K562 (cell line): ENCODE measurements at regions not wholly inside any gene's neighbourhood (a gene's known extent, or its start where the extent isn't known, plus 50 kb on each side); places are given as distances from the start of the nearest gene placed in this dataset.

Experiments
- ATAC-seq: fragments of 200-7000 bp; cut with Tn5 transposase; 3 replicates; pipeline ENCODE4 v1.9.1; 2020; ENCODE audit warnings: moderate library complexity
- BruUV-seq: library from RNA; stranded (reverse); fragments of 400-500 nt; replicated peaks from 2 replicates; lab custom pipeline; 2021; lab: Mats Ljungman, UMichigan
- CTCF ChIA-PET: fragments of 300-600 bp; formaldehyde crosslinking; extraction: SDS; loops from one replicate; lab custom pipeline; 2021; ENCODE audit warnings: low intra/inter-chr PET ratio; lab: Yijun Ruan, JAX
- POLR2A ChIA-PET: fragments of 300-600, 350-650 bp; sonication (Branson Sonifier 250); formaldehyde crosslinking; extraction: SDS; loops from one replicate; lab custom pipeline; 2021; ENCODE audit warnings: antibody characterized with exemption, inconsistent platforms; lab: Yijun Ruan, JAX
- DNase-seq, 4 experiments: peaks; one replicate each; pipeline versions ENCODE4 v3.0.0 to v3.0.0-alpha.2; 2011 to 2018; ENCODE audit warnings: low spot score in 3 of 4, mixed read lengths in 3 of 4; ENCODE audit errors: extremely low read depth in 1 of 4
- FAIRE-seq: peaks from 2 replicates; lab custom pipeline; 2011; peaks lifted over from hg19 to GRCh38; lab: Jason Lieb, UNC
- H2AFZ ChIP-seq: 2 replicates; pipeline ENCODE4 v1.6.0; 2011; ENCODE audit warnings: low read depth, low read length, control low read depth, inconsistent platforms
- H3K27ac ChIP-seq: fragments of 200-600 bp; 3 replicates; pipeline ENCODE4 v1.8.0; 2011; ENCODE audit warnings: low read depth, mild to moderate bottlenecking, control low read depth, inconsistent platforms, low read length, moderate library complexity, mixed read lengths; ENCODE audit errors: extremely low read depth
- H3K27me3 ChIP-seq, 2 experiments: fragments of 300-600 bp in 1 of 2; 2 replicates in 1 of 2; 3 replicates in 1 of 2; pipeline versions ENCODE4 v1.6.0 to v1.8.0; 2011; ENCODE audit warnings: inconsistent platforms in 2 of 2, low read length in 2 of 2, mild to moderate bottlenecking in 1 of 2, mixed read lengths in 1 of 2, moderate library complexity in 1 of 2; ENCODE audit not compliant: control insufficient read depth in 2 of 2, insufficient read depth in 2 of 2
- H3K36me3 ChIP-seq: fragments of 300-600 bp; 3 replicates; pipeline ENCODE4 v1.8.0; 2011; ENCODE audit warnings: mild to moderate bottlenecking, low read length, inconsistent platforms; ENCODE audit not compliant: control insufficient read depth, insufficient read depth
- H3K4me1 ChIP-seq, 2 experiments: fragments of 200-600 bp in 1 of 2; replicated peaks in 1 of 2; 2 replicates in 1 of 2; 3 replicates in 1 of 2; pipeline versions ENCODE4 v1.5.1 to v1.8.0; 2011; ENCODE audit warnings: inconsistent platforms in 2 of 2, low read length in 2 of 2, mild to moderate bottlenecking in 1 of 2, mixed read lengths in 1 of 2, moderate library complexity in 1 of 2; ENCODE audit not compliant: control insufficient read depth in 2 of 2, insufficient read depth in 2 of 2
- H3K4me2 ChIP-seq: 2 replicates; pipeline ENCODE4 v1.6.1; 2011; ENCODE audit warnings: low read length, control low read depth, inconsistent platforms, mixed read lengths; ENCODE audit not compliant: insufficient read depth
- H3K4me3 ChIP-seq: fragments of 200-600 bp; sonication (generic), shearing (Covaris generic); 2 replicates; pipeline ENCODE4 v1.5.1; 2016; ENCODE audit warnings: control low read depth, inconsistent platforms
- H3K79me2 ChIP-seq: fragments of 200-600 bp; 3 replicates; pipeline ENCODE4 v1.8.0; 2011; ENCODE audit warnings: low read length, inconsistent platforms; ENCODE audit not compliant: control insufficient read depth, insufficient read depth
- H3K9ac ChIP-seq, 2 experiments: 2 replicates each; pipeline versions ENCODE4 v1.6.0 to v1.6.1; 2011; ENCODE audit warnings: low read depth in 2 of 2, low read length in 2 of 2, control low read depth in 1 of 2, inconsistent platforms in 1 of 2, mild to moderate bottlenecking in 1 of 2, mixed read lengths in 1 of 2; ENCODE audit not compliant: insufficient read depth in 1 of 2
- H3K9me1 ChIP-seq: one replicate; pipeline ENCODE4 v1.6.0; 2011; ENCODE audit warnings: inconsistent platforms, mild to moderate bottlenecking, low read length, moderate library complexity; ENCODE audit not compliant: control insufficient read depth, insufficient read depth
- H3K9me3 ChIP-seq: replicated peaks from 2 replicates; pipeline ENCODE4 v1.5.1; 2011; ENCODE audit warnings: low read depth, low read length, inconsistent platforms; ENCODE audit not compliant: control insufficient read depth, insufficient read depth
- H4K20me1 ChIP-seq: replicated peaks from 2 replicates; pipeline ENCODE4 v1.6.1; 2011; ENCODE audit warnings: low read length, inconsistent platforms, mixed read lengths; ENCODE audit not compliant: control insufficient read depth, insufficient read depth
- CHD2 ChIP-seq: IDR thresholded peaks from 2 replicates; pipeline ENCODE4 v1.6.1; 2011; ENCODE audit warnings: low read depth, low read length
- CREBBP ChIP-seq: IDR thresholded peaks from one replicate; pipeline ENCODE4 v1.6.1; 2012; ENCODE audit warnings: low read depth, mild to moderate bottlenecking, control low read depth, inconsistent platforms, low read length
- ELF4 ChIP-seq: fragments of 450-650 bp; formaldehyde crosslinking; IDR thresholded peaks from 2 replicates; pipeline ENCODE4 v1.4.0; 2022; ENCODE audit warnings: missing genetic modification characterization
- ETV1 ChIP-seq: fragments of 450-650 bp; conservative IDR thresholded peaks from 2 replicates; pipeline ENCODE4 v1.6.1; 2016; ENCODE audit warnings: missing genetic modification characterization, control low read depth, low read depth, missing compliant biosample characterization
- FOXO4 ChIP-seq: fragments of 450-650 bp; formaldehyde crosslinking; IDR thresholded peaks from 2 replicates; pipeline ENCODE4 v1.4.0; 2020; ENCODE audit warnings: mild to moderate bottlenecking, moderate library complexity
- HDAC6 ChIP-seq: IDR thresholded peaks from 2 replicates; pipeline ENCODE4 v1.6.1; 2012; ENCODE audit warnings: low read depth, mild to moderate bottlenecking, control low read depth, inconsistent platforms, low read length, moderate library complexity
- POLR2H ChIP-seq: IDR thresholded peaks from 2 replicates; pipeline ENCODE4 v1.6.1; 2016; ENCODE audit warnings: missing genetic modification characterization, low read depth, mild to moderate bottlenecking, control low read depth, missing compliant biosample characterization, moderate library complexity
- RBM14 ChIP-seq: fragments of 200-400 bp; formaldehyde crosslinking; IDR thresholded peaks from 2 replicates; pipeline ENCODE4 v1.6.1; 2018; ENCODE audit warnings: low read depth, mild to moderate bottlenecking, low read length, moderate library complexity, borderline replicate concordance; ENCODE audit not compliant: insufficient read depth
- SRSF7 ChIP-seq: fragments of 200-400 bp; formaldehyde crosslinking; optimal IDR thresholded peaks from 2 replicates; pipeline ENCODE3; 2017; ENCODE audit warnings: mild to moderate bottlenecking, low read depth, low read length
- ZNF77 ChIP-seq: fragments of 250-450 bp; sonication (Bioruptor Pico); IDR thresholded peaks from 2 replicates; pipeline ENCODE4 v1.5.0; 2020
- WGBS: fragments of 100-300 bp; shearing (Covaris generic); methylation state at CpG from one replicate; pipeline ENCODE4 v1.1.6; 2016; ENCODE audit warnings: low coverage, mixed read lengths; ENCODE audit not compliant: insufficient coverage; ENCODE audit errors: missing lambda C conversion rate; 5-methylcytosine and 5-hydroxymethylcytosine counted together
- in situ Hi-C: fragments of 300-500 bp; cut with MboI; formaldehyde crosslinking; loops from 4 replicates; pipeline ENCODE4 v1.15.0; 2018; ENCODE audit warnings: inconsistent platforms, mixed read lengths
- intact Hi-C: fragments of 100-400 bp; cut with micrococcal nuclease; formaldehyde crosslinking; loops from 2 replicates; pipeline ENCODE4 v1.14.2; 2022

- H3K27me3 ChIP-seq = no peaks in the 10 kb centered on the region
- H3K9me1 ChIP-seq = no peaks in the 10 kb centered on the region
- no peak overlapping the region for H3K27ac ChIP-seq
- no peak overlapping the region for H3K4me2 ChIP-seq
- ATAC-seq (no peak), FAIRE-seq (no peak), DNase-seq (no peak)
- H4K20me1 ChIP-seq = no peaks in the 10 kb centered on the region
- POLR2A ChIA-PET = no interaction called here
- H3K9me3 ChIP-seq = no peaks in the 10 kb centered on the region
- intact Hi-C loops = no loop called here
- no peak overlapping the region for H2AFZ ChIP-seq
- H3K9ac ChIP-seq = no peak overlapping the region
- in situ Hi-C loops = no loop called here
- CTCF ChIA-PET = no interaction called here
- WGBS = 0% methylated on average over 3 of the region's 3 CpGs
- no peaks in the 10 kb centered on the region for H3K36me3 ChIP-seq
- TF ChIP-seq ELF4 (CRISPR knock-in tag) = no peak
- TF ChIP-seq ETV1 (tag) = no peak
- no peak for TF ChIP-seq FOXO4 (CRISPR knock-in tag)
- TF ChIP-seq ZNF77 = no peak
- TF ChIP-seq CREBBP = no peak
- TF ChIP-seq CHD2 = no peak
- TF ChIP-seq POLR2H = no peak
- TF ChIP-seq RBM14 = no peak
- TF ChIP-seq HDAC6 = no peak
- TF ChIP-seq SRSF7 = no peak
- H3K4me1 ChIP-seq = no peaks in the 10 kb centered on the region
- H3K79me2 ChIP-seq = no peaks in the 10 kb centered on the region
- H3K4me3 ChIP-seq = no peak overlapping the region
- no TSS peak for BruUV-seq
These were observed 375.4 kb upstream of the RSPO3 start for GRCh38 chr6:126743076-126743475.
